H1 (cell line): ENCODE measurements at regions not wholly inside any gene's neighbourhood (a gene's known extent, or its start where the extent isn't known, plus 50 kb on each side); places are given as distances from the start of the nearest gene placed in this dataset.

Experiments used
- CREB1 ChIP-seq: IDR thresholded peaks from 2 replicates; pipeline ENCODE4 v1.6.1; 2012; ENCODE audit warnings: inconsistent platforms
- EZH2 ChIP-seq: fragments of 200-600 bp; sonication (generic); IDR thresholded peaks from 2 replicates; pipeline ENCODE4 v1.7.1; 2012; ENCODE audit warnings: low read depth, mild to moderate bottlenecking, moderate library complexity, low read length, inconsistent platforms; ENCODE audit not compliant: severe bottlenecking
- JUND ChIP-seq: IDR thresholded peaks from 2 replicates; pipeline ENCODE4 v1.6.1; 2011; ENCODE audit warnings: mild to moderate bottlenecking, improper control_type of control experiment, low read length
- POLR2AphosphoS5 ChIP-seq: IDR thresholded peaks from 2 replicates; pipeline ENCODE4 v1.6.1; 2011; ENCODE audit warnings: low read depth, low read length
- TAF7 ChIP-seq: optimal IDR thresholded peaks from 2 replicates; pipeline ENCODE3; 2011; ENCODE audit warnings: low read depth, mild to moderate bottlenecking, inconsistent platforms, low read length, moderate library complexity, borderline replicate concordance
- TEAD4 ChIP-seq: IDR thresholded peaks from 2 replicates; pipeline ENCODE4 v1.6.1; 2012; ENCODE audit warnings: low read depth, low read length, inconsistent platforms, mixed read lengths

- no peak for TF ChIP-seq EZH2
- TF ChIP-seq JUND, result no peak
- no peak for TF ChIP-seq TAF7
- no peak for TF ChIP-seq TEAD4
- no peak for TF ChIP-seq POLR2AphosphoS5
- TF ChIP-seq CREB1, result no peak
Observed at GRCh38 chr18:2179498-2180183, 391.7 kb downstream of the METTL4 start.
